HG03064 (cell line): ENCODE measurements at regions not wholly inside any gene's neighbourhood (a gene's known extent, or its start where the extent isn't known, plus 50 kb on each side); places are given as distances from the start of the nearest gene placed in this dataset.

Source experiments
- ATAC-seq: cut with Tn5 transposase; IDR thresholded peaks from one replicate; pipeline ENCODE4 v1.9.1; 2021; ENCODE audit warnings: low read depth; ENCODE audit not compliant: unreplicated experiment

DNA sequence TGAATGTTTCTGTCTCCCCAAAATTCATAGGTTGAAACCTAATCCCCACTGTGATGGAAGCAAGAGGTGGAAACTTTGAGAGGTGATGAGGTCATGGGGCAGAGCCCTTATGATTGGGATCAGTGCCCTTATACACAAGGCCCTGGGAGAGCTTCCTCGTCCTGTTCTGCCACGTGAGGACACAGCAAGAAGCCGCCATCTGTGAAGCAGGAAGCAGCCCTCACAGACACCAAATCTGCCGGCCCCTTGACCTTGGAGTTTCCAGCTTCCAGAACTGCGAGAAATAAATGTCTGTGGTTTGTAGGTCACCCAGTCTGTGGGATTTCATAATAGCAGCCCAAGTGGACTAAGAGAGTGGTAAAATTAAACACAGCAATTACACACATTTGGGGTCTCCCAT is 737.4 kb downstream of the UQCRFS1 start:
- no peak for ATAC-seq

DNA sequence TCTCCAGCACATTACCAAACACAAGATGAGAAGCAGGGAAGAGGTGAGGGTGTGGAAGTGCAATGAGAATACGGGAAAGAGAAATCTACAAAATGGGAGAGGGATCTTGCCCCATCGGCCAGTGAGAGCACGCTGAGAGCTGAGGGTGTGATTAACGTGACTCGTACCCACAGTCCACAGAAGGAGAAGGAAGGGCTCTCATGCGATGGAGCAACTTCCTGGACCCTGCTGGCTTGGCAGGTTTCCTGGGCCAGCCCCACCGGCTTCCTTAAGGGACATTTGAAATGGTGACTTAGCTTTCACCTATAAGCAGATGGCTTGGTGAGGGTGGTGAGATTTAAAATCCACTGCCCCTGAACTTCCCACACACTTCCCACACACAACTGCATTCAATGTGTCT is 740.1 kb downstream of the UQCRFS1 start:
- ATAC-seq, result no peak

DNA sequence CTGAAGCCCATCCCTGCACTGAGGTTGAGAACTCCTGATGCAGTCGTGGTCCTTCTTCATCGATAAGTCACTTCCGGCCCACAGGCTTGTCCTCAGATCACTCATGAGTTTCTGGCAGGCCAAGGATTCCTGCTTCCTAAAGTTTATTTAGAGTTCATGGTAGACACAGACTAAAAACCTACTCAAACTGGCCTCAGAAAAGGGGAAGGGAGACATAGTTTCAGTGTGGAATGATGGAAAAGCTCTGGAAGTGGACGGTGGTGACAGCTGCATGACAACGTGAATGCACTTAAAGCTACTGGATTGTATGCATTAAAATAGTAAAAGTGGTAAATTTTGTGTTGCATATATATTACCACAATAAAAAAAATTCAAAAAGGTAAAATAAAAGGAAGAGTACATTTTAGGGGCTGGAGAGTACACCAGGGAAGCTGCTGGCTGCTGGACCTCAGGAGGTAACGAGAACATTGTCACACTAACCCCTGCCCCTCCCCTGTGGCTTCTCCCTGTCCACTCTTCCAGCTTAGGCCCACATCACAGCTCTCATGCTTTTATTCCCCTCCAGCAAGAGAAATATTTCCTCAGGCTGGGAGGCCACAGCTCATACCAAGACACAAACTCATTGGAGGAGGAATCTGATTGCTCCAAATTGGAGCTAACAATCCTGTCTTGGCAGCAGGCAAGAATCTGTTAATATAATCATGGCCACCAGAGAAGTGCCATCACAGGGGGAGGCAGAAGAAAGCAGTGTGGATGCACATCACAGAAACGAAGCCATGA is 741.0 kb downstream of the UQCRFS1 start:
- no peak for ATAC-seq

GRCh38 chr19:28469544-28469943 is 743.4 kb downstream of the UQCRFS1 start:
- ATAC-seq, result no peak

DNA sequence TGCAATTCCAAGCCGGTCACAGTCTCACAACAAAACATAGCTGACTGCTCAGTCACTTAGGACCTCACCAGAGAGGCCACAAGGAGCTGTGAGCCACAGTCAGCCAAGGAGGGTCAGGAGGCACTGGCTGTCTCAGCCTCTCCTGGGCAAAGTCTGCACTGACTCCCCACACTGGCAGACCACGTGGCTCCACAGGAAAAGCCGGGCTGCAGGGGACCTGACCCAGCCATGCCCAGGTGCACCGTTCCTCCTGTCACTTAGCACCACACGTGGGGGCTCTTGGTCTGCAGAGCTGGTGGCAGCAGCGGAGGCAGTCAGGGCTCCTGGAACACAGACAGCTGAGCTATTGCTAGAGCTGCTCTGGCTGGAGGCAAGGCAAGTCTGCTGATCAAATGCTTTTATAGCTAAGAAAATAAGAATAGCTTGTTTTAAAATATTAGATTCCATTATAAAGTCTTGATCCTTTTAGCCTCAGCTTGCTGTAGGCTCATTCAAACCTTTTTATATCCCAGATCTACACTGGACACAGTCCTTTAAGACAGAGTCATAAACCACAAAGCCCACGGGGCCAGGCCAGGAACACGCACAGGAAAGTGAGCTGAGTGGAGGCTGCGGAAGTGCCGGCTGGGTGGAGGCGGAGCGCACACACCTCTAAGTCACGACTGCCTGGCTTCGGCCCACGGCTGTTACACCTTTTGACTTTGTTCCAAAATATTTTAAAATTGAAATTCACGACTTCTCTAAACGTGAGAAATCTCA is 744.1 kb downstream of the UQCRFS1 start:
- ATAC-seq, result no peak

DNA sequence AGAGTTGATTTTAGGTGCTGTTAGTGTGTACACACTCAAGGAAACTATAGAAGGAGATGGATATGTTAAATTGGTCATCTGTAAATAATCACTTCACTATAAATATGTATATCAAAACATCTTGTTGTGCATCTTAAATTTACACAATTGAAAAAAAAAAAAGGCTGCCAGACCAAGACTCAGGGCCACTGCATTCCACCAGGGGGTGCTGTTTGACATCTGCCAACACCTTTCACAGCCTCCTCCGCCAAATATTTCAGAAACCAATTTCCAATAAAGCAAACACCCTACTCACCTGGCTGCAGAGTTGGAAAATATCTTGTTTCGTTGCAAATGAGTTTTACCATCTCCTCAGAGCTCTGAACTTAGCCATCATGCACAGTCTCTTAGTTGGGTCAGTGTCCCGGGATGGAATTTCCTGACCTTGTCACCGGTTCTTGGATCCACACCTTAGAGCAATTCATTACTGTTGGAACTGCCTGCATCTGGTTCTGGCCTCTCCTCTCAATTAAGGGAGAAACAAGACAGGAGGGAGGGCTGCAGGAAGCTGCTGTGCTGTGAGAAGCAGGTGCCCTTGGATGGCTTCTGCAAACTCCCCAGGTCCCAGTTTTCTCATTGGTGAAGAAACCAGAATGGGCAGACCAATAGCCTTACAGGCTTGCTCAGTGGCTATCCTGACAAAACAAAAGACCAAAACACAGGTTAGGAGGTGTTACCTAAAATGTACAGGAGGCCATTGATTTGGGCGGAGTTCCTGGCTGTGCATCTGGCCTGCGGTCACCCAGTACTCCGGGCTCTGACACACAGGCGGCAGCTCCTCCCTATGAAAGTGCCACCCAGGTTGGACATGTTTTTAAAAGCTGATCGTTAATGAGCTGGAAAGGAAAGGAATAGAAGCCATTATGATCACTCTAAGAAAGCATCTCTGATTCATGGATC is 746.6 kb downstream of the UQCRFS1 start:
- ATAC-seq, result no peak

DNA sequence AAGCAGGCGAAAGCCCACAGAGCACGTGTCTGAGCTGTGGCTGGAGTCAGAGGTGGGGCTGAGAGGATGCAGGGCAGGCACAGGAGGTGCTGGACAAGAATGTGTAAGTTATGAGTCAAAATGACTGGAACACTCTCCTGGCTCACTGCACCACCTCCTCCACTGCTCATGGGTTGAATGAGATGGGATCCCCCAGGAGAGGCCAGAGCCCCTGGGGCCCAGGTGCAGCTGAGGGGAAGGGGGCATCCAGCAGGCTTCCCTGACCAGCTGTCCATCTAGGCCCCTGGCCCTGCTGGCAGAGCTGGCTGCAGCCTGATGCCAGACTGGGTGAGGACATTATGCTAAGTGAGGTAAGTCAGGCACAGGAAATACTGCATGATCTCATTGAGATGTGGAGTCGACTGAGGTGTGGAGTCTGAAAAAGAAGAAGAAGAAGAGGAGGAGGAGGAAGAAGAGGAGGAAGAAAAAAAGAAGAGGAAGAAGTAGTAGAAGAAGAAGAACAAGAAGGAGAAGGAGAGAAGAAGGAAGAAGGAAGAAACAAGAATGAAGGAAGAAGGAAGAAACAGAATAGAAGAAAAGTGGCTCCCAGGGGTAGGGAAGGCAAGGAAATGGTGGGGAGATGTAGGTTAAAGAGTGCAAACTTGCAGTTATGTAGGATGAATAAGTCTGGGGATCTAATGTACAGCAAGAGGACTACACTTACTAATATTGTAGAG is 747.4 kb downstream of the UQCRFS1 start:
- ATAC-seq, result no peak

DNA sequence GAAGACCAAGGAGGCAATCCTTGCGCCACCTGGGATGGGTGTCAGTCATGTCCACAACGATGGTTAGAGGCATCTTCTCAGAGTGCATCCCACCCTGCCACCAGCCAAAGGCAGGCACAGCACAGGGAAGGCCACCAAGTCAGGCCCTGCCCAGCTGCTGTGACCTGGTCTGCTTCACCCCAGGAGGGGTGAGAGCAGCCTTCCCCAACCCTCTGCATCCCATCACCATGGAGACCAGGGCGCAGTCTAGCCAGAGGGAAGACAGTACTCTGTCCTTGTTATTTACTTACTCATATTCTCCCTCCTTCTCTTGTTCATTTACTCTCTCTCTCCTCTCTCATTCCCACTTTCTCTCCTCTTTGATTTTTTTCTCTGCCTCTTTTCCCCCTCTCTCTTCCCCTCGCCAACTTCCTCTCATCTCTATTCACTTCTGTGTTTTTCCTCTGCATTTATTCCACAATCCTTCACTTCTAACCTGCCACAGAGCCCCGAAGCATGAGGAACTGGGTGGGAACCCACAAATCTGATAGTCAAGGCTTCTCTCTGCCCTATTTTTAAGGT is 749.4 kb downstream of the UQCRFS1 start:
- no peak for ATAC-seq

- ATAC-seq, result no peak
Observed at GRCh38 chr19:28457620-28458019, 755.3 kb downstream of the UQCRFS1 start.

- ATAC-seq, result no peak
Observed at GRCh38 chr19:28456708-28457320, 756.1 kb downstream of the UQCRFS1 start.

DNA sequence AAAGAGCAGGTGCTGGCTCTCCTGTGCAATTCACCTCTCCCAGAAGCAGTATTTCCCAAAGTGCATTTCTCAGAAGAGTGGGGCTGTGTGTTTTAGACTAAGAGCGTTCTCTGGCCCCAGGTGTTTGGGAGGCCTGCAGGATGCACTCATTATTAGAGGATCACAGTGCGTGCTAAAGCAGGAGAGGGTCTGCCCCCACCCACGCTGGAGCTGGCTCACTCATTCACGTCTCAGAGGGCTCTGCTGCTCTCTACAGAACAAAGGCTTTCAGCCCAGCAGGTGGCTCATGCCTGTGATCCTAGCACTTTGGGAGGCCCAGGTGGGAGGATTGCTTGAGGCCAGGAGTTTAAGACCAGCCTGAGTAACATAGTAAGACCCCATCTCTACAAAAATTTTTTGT is 756.7 kb downstream of the UQCRFS1 start:
- ATAC-seq, result no peak

DNA sequence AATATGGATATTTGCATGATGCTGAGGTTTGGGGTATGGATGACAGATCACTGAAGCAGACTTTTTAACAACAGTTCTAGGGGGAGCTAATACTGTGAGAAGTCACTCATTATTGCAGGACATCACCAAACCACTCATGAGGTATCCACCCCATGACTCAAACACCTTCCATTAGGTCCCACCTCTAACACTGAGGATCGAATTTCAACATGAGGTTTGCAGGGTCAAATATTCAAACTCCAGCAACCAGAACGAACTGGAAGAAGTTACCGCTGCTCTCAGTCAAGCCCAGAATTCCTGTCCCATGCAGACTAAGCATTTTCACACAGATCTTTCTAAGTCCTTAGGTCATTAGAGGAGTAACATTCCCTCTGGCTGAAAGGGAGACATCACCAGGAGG is 758.9 kb downstream of the UQCRFS1 start:
- no peak for ATAC-seq

DNA sequence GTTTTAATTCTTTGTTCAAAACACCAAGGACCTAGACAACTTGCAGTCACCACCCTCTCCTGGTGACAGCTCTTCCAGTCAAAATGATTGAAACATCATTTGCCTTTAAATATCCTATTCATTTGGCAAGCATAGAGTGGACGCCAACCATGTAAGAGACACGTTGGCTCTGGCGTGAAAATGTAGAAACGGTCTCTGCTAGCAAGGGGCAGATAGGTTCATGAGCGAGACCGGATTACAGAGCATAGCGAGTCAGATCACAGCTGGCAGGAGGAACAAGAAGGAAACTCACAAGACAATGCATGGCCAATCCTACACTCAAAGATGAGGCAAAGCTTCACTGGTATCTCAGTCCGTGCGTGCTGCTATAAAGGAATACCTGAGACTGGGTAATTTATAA is 759.5 kb downstream of the UQCRFS1 start:
- no peak for ATAC-seq

GRCh38 chr19:28449803-28450202 is 763.1 kb downstream of the UQCRFS1 start:
- ATAC-seq, result no peak

GRCh38 chr19:28446511-28446910 is 766.4 kb downstream of the UQCRFS1 start:
- no peak for ATAC-seq

GRCh38 chr19:28445826-28446225 is 767.1 kb downstream of the UQCRFS1 start:
- ATAC-seq, result no peak

DNA sequence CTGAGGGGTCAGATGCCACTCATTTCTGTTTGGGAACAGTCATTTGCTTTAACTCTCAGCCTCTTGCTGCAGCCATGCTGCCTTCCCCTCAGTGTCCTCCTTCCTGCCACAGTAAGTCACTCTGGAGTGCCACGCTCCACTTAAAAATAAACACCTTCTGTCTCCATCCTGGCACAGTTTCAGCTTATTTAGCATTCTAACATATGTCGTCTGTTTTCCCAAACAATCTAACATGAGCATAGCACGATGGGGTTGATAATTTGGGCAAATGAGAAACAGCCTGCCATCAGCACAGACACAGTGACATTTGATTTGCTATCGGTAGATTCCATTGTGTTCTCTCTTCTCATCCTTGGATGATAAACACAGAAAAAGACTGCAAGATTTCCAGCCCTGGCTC is 768.6 kb downstream of the UQCRFS1 start:
- ATAC-seq, result no peak

- no peak for ATAC-seq
Observed at GRCh38 chr19:28443361-28443760, 769.6 kb downstream of the UQCRFS1 start.
